Prostate gland (tissue), 2 donors: ENCODE measurements at regions not wholly inside any gene's neighbourhood (a gene's known extent, or its start where the extent isn't known, plus 50 kb on each side); places are given as distances from the start of the nearest gene placed in this dataset.

ENCODE experiments used
- POLR2A ChIP-seq: fragments of 450-650 bp; IDR thresholded peaks from one replicate; pipeline ENCODE4 v1.6.1; 2016; ENCODE audit warnings: antibody characterized with exemption, mild to moderate bottlenecking
- POLR2AphosphoS5 ChIP-seq: sonication (generic); formaldehyde crosslinking; IDR thresholded peaks from one replicate; pipeline ENCODE4 v1.6.1; 2017; ENCODE audit warnings: antibody characterized with exemption
- TF ChIP-seq, protein P1 (sequence below), 4 experiments: fragments of 200-600 bp in 2 of 4; fragments of 450-650 bp in 2 of 4; sonication (generic) in 2 of 4; IDR thresholded peaks; 1 replicate in 3 of 4; 2 replicates in 1 of 4; pipeline ENCODE4 v1.5.1; 2016 to 2019; ENCODE audit warnings: antibody characterized with exemption in 4 of 4, mild to moderate bottlenecking in 2 of 4, moderate library complexity in 2 of 4

DNA sequence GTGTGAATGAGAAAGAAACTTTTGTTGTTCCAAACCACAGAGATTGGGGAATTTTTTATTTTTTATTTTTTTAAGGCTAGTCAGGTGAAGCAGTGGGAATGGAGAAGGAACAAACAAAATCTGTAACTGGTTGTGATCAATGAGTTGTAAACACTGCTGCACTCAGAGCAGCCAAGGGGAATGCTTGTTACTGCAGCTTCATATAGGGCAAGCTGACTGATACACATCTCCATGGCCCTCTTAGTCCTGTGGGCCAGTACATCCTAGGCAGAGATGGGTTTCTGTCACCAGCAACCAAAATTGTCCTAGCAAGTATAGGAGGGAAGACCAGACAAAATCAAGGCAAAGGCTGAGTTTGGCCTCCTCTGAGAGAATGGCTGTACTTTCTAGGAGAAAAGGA is 306.8 kb downstream of the CTTN start:
- TF ChIP-seq, protein P1, sequence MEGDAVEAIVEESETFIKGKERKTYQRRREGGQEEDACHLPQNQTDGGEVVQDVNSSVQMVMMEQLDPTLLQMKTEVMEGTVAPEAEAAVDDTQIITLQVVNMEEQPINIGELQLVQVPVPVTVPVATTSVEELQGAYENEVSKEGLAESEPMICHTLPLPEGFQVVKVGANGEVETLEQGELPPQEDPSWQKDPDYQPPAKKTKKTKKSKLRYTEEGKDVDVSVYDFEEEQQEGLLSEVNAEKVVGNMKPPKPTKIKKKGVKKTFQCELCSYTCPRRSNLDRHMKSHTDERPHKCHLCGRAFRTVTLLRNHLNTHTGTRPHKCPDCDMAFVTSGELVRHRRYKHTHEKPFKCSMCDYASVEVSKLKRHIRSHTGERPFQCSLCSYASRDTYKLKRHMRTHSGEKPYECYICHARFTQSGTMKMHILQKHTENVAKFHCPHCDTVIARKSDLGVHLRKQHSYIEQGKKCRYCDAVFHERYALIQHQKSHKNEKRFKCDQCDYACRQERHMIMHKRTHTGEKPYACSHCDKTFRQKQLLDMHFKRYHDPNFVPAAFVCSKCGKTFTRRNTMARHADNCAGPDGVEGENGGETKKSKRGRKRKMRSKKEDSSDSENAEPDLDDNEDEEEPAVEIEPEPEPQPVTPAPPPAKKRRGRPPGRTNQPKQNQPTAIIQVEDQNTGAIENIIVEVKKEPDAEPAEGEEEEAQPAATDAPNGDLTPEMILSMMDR (IDR thresholded peaks at IDR 0.05): no peak
- TF ChIP-seq POLR2A: no peak
- no peak for TF ChIP-seq POLR2AphosphoS5
